HL-60 (cell line): ENCODE measurements at regions not wholly inside any gene's neighbourhood (a gene's known extent, or its start where the extent isn't known, plus 50 kb on each side); places are given as distances from the start of the nearest gene placed in this dataset.

Experiments
- DNase-seq, 2 experiments: peaks; one replicate each; pipeline ENCODE4 v3.0.0-alpha.2; 2010 to 2020; ENCODE audit warnings: low read depth in 1 of 2, low spot score in 1 of 2
- H3K27ac ChIP-seq: fragments of 250-450 bp; sonication (Bioruptor Pico); replicated peaks from 2 replicates; pipeline ENCODE4 v1.5.1; 2020; ENCODE audit warnings: mild to moderate bottlenecking, moderate library complexity
- H3K27me3 ChIP-seq: fragments of 250-450 bp; sonication (Bioruptor Pico); 2 replicates; pipeline ENCODE4 v1.5.1; 2021; ENCODE audit warnings: mild to moderate bottlenecking, moderate library complexity; ENCODE audit not compliant: insufficient read depth, poor library complexity, severe bottlenecking
- H3K4me3 ChIP-seq: replicated peaks from 2 replicates; pipeline ENCODE4 v1.5.1; 2011; ENCODE audit warnings: mild to moderate bottlenecking, control low read depth, low read length; ENCODE audit not compliant: insufficient read depth
- CTCF ChIP-seq: IDR thresholded peaks from one replicate; pipeline ENCODE4 v1.5.1; 2011; ENCODE audit warnings: low read length, control low read depth, inconsistent platforms; ENCODE audit not compliant: insufficient read depth
- GABPA ChIP-seq: IDR thresholded peaks from 2 replicates; pipeline ENCODE4 v1.6.1; 2012; ENCODE audit warnings: low read depth
- POLR2AphosphoS5 ChIP-seq: IDR thresholded peaks from 2 replicates; pipeline ENCODE4 v1.6.1; 2012; ENCODE audit warnings: low read depth
- REST ChIP-seq: IDR thresholded peaks from 2 replicates; pipeline ENCODE4 v1.6.1; 2012; ENCODE audit warnings: low read depth; ENCODE audit not compliant: insufficient replicate concordance
- SPI1 ChIP-seq: IDR thresholded peaks from 2 replicates; pipeline ENCODE4 v1.6.1; 2012; ENCODE audit warnings: low read depth, mild to moderate bottlenecking, borderline replicate concordance

GRCh38 chr2:181140414-181140813 lies 160.0 kb downstream of the UBE2E3 start:
- no peak overlapping the region for H3K4me3 ChIP-seq
- DNase-seq, result no peak
- H3K27me3 ChIP-seq, result no peaks in the 10 kb centered on the region
- no peak for TF ChIP-seq POLR2AphosphoS5
- no peak for TF ChIP-seq CTCF
- TF ChIP-seq SPI1, result no peak
- no peak for TF ChIP-seq GABPA
- no peak for TF ChIP-seq REST
- H3K27ac ChIP-seq, result no peak overlapping the region

GRCh38 chr2:181140928-181141327 lies 160.5 kb downstream of the UBE2E3 start:
- no peak for DNase-seq
- TF ChIP-seq POLR2AphosphoS5 (no peak), SPI1 (no peak), REST (no peak), GABPA (no peak), CTCF (no peak)
- no peak overlapping the region for H3K4me3 ChIP-seq
- H3K27ac ChIP-seq, result no peak overlapping the region
- H3K27me3 ChIP-seq, result no peaks in the 10 kb centered on the region

GRCh38 chr2:181141676-181142075 lies 161.3 kb downstream of the UBE2E3 start:
- no peaks in the 10 kb centered on the region for H3K27me3 ChIP-seq
- no peak overlapping the region for H3K4me3 ChIP-seq
- TF ChIP-seq REST (no peak), SPI1 (no peak), POLR2AphosphoS5 (no peak), CTCF (no peak), GABPA (no peak)
- H3K27ac ChIP-seq, result no peak overlapping the region
- DNase-seq, result no peak
